ENCODE measurements at regions not wholly inside any gene's neighbourhood (a gene's known extent, or its start where the extent isn't known, plus 50 kb on each side); places are given as distances from the start of the nearest gene placed in this dataset.
A peak's percentile ranks its signal among the peaks of the same experiment; 100 is the strongest.

- TF ChIP-seq POLR2A (IDR thresholded peaks at IDR 0.05) (no peak), CTCF (IDR thresholded peaks at IDR 0.05) (no peak)
- no peak for DNase-seq (ENCODE audit: low spot score in 2 of 2)
- intact Hi-C loops (cut with DNase I; ENCODE audit: low total_unique reads): no loop called here
- H3K4me3 ChIP-seq (ENCODE audit: low read depth, poor library complexity, severe bottlenecking): no peak overlapping the region
- 90 to 94% methylated on average over 2 of the region's 2 CpGs for WGBS, 2 donors
Observed at GRCh38 chr7:25617673-25618072, 389.4 kb upstream of the NPVF start.

- no peak overlapping the region for H3K4me3 ChIP-seq (ENCODE audit: low read depth, poor library complexity, severe bottlenecking)
- intact Hi-C loops (cut with DNase I; ENCODE audit: low total_unique reads): no loop called here
- no peak for DNase-seq (ENCODE audit: low spot score in 2 of 2)
- WGBS, 2 donors: 69 to 75% methylated on average over 2 of the region's 2 CpGs
- TF ChIP-seq CTCF (IDR thresholded peaks at IDR 0.05): no peak
- no peak for TF ChIP-seq POLR2A (IDR thresholded peaks at IDR 0.05)
Observed at GRCh38 chr7:25619381-25619780, 391.1 kb upstream of the NPVF start.

GRCh38 chr7:25619963-25620799, 391.9 kb upstream of the NPVF start:
- intact Hi-C loops (cut with DNase I; ENCODE audit: low total_unique reads): no loop called here
- 62 to 74% methylated on average over 8 of the region's 8 CpGs for WGBS, 2 donors
- H3K4me3 ChIP-seq (ENCODE audit: low read depth, poor library complexity, severe bottlenecking): no peak overlapping the region
- no peak for TF ChIP-seq POLR2A (IDR thresholded peaks at IDR 0.05)
- no peak for TF ChIP-seq CTCF (IDR thresholded peaks at IDR 0.05)
- DNase-seq (ENCODE audit: low spot score in 2 of 2): peak in 1 of 2 donors; percentile 32

GRCh38 chr7:25621993-25622392, 393.7 kb upstream of the NPVF start:
- WGBS, 2 donors: 86 to 92% methylated on average over 2 of the region's 2 CpGs
- no peak overlapping the region for H3K4me3 ChIP-seq (ENCODE audit: low read depth, poor library complexity, severe bottlenecking)
- DNase-seq (ENCODE audit: low spot score in 2 of 2): no peak
- no peak for TF ChIP-seq CTCF (IDR thresholded peaks at IDR 0.05)
- no peak for TF ChIP-seq POLR2A (IDR thresholded peaks at IDR 0.05)
- intact Hi-C loops (cut with DNase I; ENCODE audit: low total_unique reads): no loop called here

- intact Hi-C loops (cut with DNase I; ENCODE audit: low total_unique reads): no loop called here
- TF ChIP-seq CTCF (IDR thresholded peaks at IDR 0.05): no peak
- no peak for TF ChIP-seq POLR2A (IDR thresholded peaks at IDR 0.05)
- 43 to 71% methylated on average over 3 of the region's 3 CpGs for WGBS, 2 donors
- H3K4me3 ChIP-seq (ENCODE audit: low read depth, poor library complexity, severe bottlenecking): no peak overlapping the region
- DNase-seq (ENCODE audit: low spot score in 2 of 2): no peak
Observed at GRCh38 chr7:25622695-25623094, 394.4 kb upstream of the NPVF start.

- no peak for TF ChIP-seq POLR2A (IDR thresholded peaks at IDR 0.05)
- TF ChIP-seq CTCF (IDR thresholded peaks at IDR 0.05): no peak
- 77 to 78% methylated on average over 3 of the region's 3 CpGs for WGBS, 2 donors
- no peak overlapping the region for H3K4me3 ChIP-seq (ENCODE audit: low read depth, poor library complexity, severe bottlenecking)
- intact Hi-C loops (cut with DNase I; ENCODE audit: low total_unique reads): no loop called here
- no peak for DNase-seq (ENCODE audit: low spot score in 2 of 2)
Observed at GRCh38 chr7:25624051-25624450, 395.8 kb upstream of the NPVF start.
